OCI-LY7 (cell line): ENCODE measurements at regions not wholly inside any gene's neighbourhood (a gene's known extent, or its start where the extent isn't known, plus 50 kb on each side); places are given as distances from the start of the nearest gene placed in this dataset.

Source experiments
- BruUV-seq: library from RNA; stranded (reverse); fragments of 400-500 nt; replicated peaks from 2 replicates; lab custom pipeline; 2021; lab: Mats Ljungman, UMichigan
- CTCF ChIA-PET: fragments of 300-600 bp; sonication (Branson Sonifier 250); formaldehyde crosslinking; loops from one replicate; lab custom pipeline; 2022; ENCODE audit warnings: antibody characterized with exemption; ENCODE audit not compliant: unreplicated experiment; lab: Charles Lee
- POLR2A ChIA-PET: fragments of 300-600 bp; sonication (Branson Sonifier 250); formaldehyde crosslinking; loops from one replicate; lab custom pipeline; 2022; ENCODE audit warnings: antibody characterized with exemption; lab: Charles Lee
- DNase-seq: peaks from one replicate; pipeline ENCODE4 v3.0.0-alpha.2; 2015; ENCODE audit warnings: low spot score
- H2AFZ ChIP-seq: fragments of 200-600 bp; sonication (generic), shearing (Covaris generic); 2 replicates; pipeline ENCODE4 v1.6.1; 2014; ENCODE audit warnings: mild to moderate bottlenecking, antibody characterized with exemption, low read length, moderate library complexity
- H3K27ac ChIP-seq: fragments of 200-600 bp; sonication (generic); 2 replicates; pipeline ENCODE4 v1.5.1; 2014; ENCODE audit warnings: mixed run types, low read depth, mild to moderate bottlenecking, moderate library complexity, low read length, inconsistent platforms; ENCODE audit not compliant: poor library complexity, severe bottlenecking
- H3K36me3 ChIP-seq: fragments of 200-600 bp; sonication (generic); 2 replicates; pipeline ENCODE4 v1.6.1; 2014; ENCODE audit warnings: mild to moderate bottlenecking, antibody characterized with exemption, low read length, moderate library complexity, mixed read lengths; ENCODE audit not compliant: insufficient read depth
- H3K4me1 ChIP-seq: fragments of 200-600 bp; sonication (generic); 2 replicates; pipeline ENCODE4 v1.5.1; 2014; ENCODE audit warnings: mild to moderate bottlenecking, low read length; ENCODE audit not compliant: insufficient read depth, poor library complexity, severe bottlenecking
- H3K4me2 ChIP-seq: fragments of 200-600 bp; sonication (generic); 2 replicates; pipeline ENCODE4 v1.6.1; 2014; ENCODE audit warnings: mild to moderate bottlenecking, low read length
- H3K4me3 ChIP-seq: fragments of 200-600 bp; sonication (generic); 2 replicates; pipeline ENCODE4 v1.5.1; 2014; ENCODE audit warnings: mild to moderate bottlenecking, low read depth, low read length; ENCODE audit not compliant: poor library complexity, severe bottlenecking
- H3K79me2 ChIP-seq: fragments of 200-600 bp; sonication (generic); 2 replicates; pipeline ENCODE4 v1.6.1; 2016; ENCODE audit warnings: low read depth, mild to moderate bottlenecking, low read length, moderate library complexity, mixed read lengths; ENCODE audit not compliant: insufficient read depth
- H3K9me2 ChIP-seq: fragments of 200-600 bp; sonication (generic); 2 replicates; pipeline ENCODE4 v1.6.1; 2016; ENCODE audit warnings: mild to moderate bottlenecking, low read length, mixed read lengths; ENCODE audit not compliant: insufficient read depth
- H3K9me3 ChIP-seq: fragments of 200-600 bp; sonication (generic); 2 replicates; pipeline ENCODE4 v1.6.1; 2014; ENCODE audit warnings: mild to moderate bottlenecking, mixed run types, low read length, mixed read lengths
- H4K20me1 ChIP-seq: fragments of 200-600 bp; sonication (generic); 2 replicates; pipeline ENCODE4 v1.6.1; 2014; ENCODE audit warnings: mild to moderate bottlenecking, antibody characterized with exemption, low read length, moderate library complexity, mixed read lengths; ENCODE audit not compliant: insufficient read depth
- EZH2phosphoT487 ChIP-seq: fragments of 200-600 bp; sonication (generic); IDR thresholded peaks from 2 replicates; pipeline ENCODE4 v1.6.1; 2018; ENCODE audit warnings: low read depth, borderline replicate concordance, mild to moderate bottlenecking, mixed run types, antibody characterized with exemption, low read length, moderate library complexity, mixed read lengths
- intact Hi-C: fragments of 100-400 bp; cut with micrococcal nuclease; formaldehyde crosslinking; loops from one replicate; pipeline ENCODE4 v1.10.0; 2022; ENCODE audit not compliant: unreplicated experiment
- TF ChIP-seq, protein P1 (sequence below): fragments of 200-600 bp; sonication (generic); conservative IDR thresholded peaks from 2 replicates; pipeline ENCODE4 v1.5.1; 2014; ENCODE audit warnings: mild to moderate bottlenecking, antibody characterized with exemption, low read length, moderate library complexity, mixed read lengths

- intact Hi-C loops, result no loop called here
- Histone ChIP-seq H3K9me2 (no peaks in the 10 kb centered on the region), H3K36me3 (no peaks in the 10 kb centered on the region), H3K4me3 (no peak overlapping the region), H3K79me2 (no peaks in the 10 kb centered on the region), H2AFZ (no peak overlapping the region), H4K20me1 (no peaks in the 10 kb centered on the region), H3K4me1 (no peaks in the 10 kb centered on the region), H3K4me2 (no peak overlapping the region), H3K27ac (no peak overlapping the region), H3K9me3 (no peaks in the 10 kb centered on the region)
- ChIA-PET POLR2A (no interaction called here), CTCF (no interaction called here)
- no TSS peak for BruUV-seq
- DNase-seq, result no peak
- TF ChIP-seq, protein P1, sequence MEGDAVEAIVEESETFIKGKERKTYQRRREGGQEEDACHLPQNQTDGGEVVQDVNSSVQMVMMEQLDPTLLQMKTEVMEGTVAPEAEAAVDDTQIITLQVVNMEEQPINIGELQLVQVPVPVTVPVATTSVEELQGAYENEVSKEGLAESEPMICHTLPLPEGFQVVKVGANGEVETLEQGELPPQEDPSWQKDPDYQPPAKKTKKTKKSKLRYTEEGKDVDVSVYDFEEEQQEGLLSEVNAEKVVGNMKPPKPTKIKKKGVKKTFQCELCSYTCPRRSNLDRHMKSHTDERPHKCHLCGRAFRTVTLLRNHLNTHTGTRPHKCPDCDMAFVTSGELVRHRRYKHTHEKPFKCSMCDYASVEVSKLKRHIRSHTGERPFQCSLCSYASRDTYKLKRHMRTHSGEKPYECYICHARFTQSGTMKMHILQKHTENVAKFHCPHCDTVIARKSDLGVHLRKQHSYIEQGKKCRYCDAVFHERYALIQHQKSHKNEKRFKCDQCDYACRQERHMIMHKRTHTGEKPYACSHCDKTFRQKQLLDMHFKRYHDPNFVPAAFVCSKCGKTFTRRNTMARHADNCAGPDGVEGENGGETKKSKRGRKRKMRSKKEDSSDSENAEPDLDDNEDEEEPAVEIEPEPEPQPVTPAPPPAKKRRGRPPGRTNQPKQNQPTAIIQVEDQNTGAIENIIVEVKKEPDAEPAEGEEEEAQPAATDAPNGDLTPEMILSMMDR, result no peak
- no peak for TF ChIP-seq EZH2phosphoT487
These were observed 386.7 kb downstream of the RSL24D1 start for GRCh38 chr15:54810031-54810430.

GRCh38 chr15:54808321-54808720 lies 388.4 kb downstream of the RSL24D1 start:
- CTCF ChIA-PET, result no interaction called here
- no peak for DNase-seq
- H3K79me2 ChIP-seq, result no peaks in the 10 kb centered on the region
- TF ChIP-seq EZH2phosphoT487, result no peak
- TF ChIP-seq, protein P1, result no peak
- no peaks in the 10 kb centered on the region for H3K9me3 ChIP-seq
- H3K4me3 ChIP-seq, result no peak overlapping the region
- intact Hi-C loops, result no loop called here
- no peaks in the 10 kb centered on the region for H4K20me1 ChIP-seq
- no peaks in the 10 kb centered on the region for H3K4me1 ChIP-seq
- no peak overlapping the region for H3K27ac ChIP-seq
- no TSS peak for BruUV-seq
- H2AFZ ChIP-seq, result no peak overlapping the region
- no peak overlapping the region for H3K4me2 ChIP-seq
- H3K36me3 ChIP-seq, result no peaks in the 10 kb centered on the region
- POLR2A ChIA-PET, result interaction anchor here (0.6 kb wide), 1 partner anchor 31 kb away, joined by 3 read pairs; no protein-coding TSS in a partner anchor
- H3K9me2 ChIP-seq, result no peaks in the 10 kb centered on the region; the same call in 1 of the 2 replicates

GRCh38 chr15:54803987-54804386 lies 392.8 kb downstream of the RSL24D1 start:
- intact Hi-C loops, result no loop called here
- DNase-seq, result no peak
- no TSS peak for BruUV-seq
- Histone ChIP-seq H3K27ac (no peak overlapping the region), H3K4me3 (no peak overlapping the region), H3K9me2 (no peaks in the 10 kb centered on the region; the same call in 1 of the 2 replicates), H3K9me3 (no peaks in the 10 kb centered on the region), H2AFZ (no peak overlapping the region), H3K4me1 (peaks cover 3% of the 10 kb centered on the region), H3K79me2 (no peaks in the 10 kb centered on the region), H4K20me1 (no peaks in the 10 kb centered on the region), H3K4me2 (no peak overlapping the region), H3K36me3 (no peaks in the 10 kb centered on the region)
- TF ChIP-seq, protein P1, result no peak
- no peak for TF ChIP-seq EZH2phosphoT487
- ChIA-PET CTCF (no interaction called here), POLR2A (interaction anchor here (0.6 to 1.3 kb wide), 3 partner anchors 42 to 658 kb away, joined by 3 read pairs; no protein-coding TSS in a partner anchor)
